ENCODE measurements at regions not wholly inside any gene's neighbourhood (a gene's known extent, or its start where the extent isn't known, plus 50 kb on each side); places are given as distances from the start of the nearest gene placed in this dataset.
"Not testable (repeated sequence)": the region's sequence is repeated elsewhere in the genome, so short reads cannot be mapped to it uniquely, and the experiment has no call there.

DNA sequence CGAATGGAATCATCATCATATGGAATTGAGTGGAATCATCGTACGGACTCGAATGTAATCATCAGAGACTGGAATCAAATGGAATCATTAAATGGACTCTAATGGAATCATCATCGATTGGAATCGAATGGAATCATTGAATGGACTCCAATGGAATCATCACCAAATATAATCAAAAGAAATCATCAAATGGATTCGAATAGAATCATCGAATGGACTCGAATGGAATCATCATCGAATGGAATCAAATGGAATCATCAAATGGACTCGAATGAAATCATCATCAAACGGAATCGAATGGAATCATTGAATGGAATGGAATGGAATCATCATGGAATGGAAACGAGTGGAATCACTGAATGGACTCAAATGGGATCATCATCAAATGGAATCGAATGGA, 233.5 kb downstream of the SHCBP1 start:
- not testable (repeated sequence) for DNase-seq (ENCODE audit: low read depth)

DNA sequence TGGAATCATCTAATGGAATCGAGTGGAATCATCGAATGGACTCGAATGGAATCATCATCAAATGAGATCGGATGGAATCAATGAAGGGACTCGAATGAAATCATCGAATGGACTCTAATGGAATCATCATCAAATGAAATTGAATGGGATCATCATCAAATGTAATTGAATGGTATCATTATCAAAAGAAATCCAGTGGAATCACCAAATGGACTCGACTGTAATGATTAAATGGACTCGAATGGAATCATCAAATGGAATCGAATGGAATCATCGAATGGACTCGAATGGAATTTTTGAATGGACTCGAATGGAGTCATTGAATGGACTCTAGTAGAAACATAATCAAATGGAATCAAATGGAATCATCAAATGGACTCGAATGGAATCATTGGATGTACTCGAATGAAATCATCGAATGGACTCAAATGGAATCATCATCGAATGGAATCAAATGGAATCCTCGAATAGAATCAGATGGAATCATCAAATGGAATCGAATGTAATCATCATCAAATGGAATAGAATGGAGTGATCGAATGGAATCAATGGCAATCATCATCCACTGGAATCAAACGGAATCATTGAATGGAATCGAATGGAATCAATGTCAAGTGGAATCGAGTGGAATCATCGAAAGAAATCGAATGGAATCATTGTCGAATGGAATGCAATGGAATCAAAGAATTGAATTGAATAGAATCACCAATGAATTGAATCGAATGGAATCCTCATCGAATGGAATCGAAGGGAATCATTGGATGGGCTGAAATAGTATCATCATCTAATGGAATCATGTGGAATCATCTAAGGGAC, 234.2 kb downstream of the SHCBP1 start:
- not testable (repeated sequence) for DNase-seq (ENCODE audit: low read depth)

DNA sequence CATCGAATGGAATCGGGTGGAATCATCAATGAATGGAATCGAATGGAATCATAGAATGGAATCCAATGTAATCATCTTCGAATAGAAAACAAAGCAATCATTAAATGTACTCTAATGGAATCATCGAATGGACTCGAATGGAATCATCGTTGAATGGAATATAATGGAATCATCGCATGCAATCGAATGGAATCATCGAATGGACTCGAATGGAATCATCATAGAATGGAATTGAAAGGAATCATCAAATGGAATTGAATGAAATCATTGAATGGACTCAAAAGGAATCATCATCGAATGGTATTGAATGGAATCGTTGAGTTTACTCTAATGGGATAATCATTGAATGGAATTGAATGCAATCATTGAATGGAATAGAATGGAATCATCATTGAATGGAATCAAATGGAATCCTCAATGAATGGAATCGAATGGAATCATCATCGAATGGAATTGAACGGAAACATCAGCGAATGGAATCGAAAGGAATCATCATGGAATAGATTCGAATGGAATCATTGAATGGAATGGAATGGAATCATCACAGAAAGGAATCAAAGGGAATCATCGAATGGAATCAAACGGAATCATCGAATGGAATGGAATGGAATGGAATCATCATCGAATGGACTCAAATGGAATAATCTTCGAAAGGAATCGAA, 234.9 kb downstream of the SHCBP1 start:
- DNase-seq (ENCODE audit: low read depth) = peak; percentile 2

DNA sequence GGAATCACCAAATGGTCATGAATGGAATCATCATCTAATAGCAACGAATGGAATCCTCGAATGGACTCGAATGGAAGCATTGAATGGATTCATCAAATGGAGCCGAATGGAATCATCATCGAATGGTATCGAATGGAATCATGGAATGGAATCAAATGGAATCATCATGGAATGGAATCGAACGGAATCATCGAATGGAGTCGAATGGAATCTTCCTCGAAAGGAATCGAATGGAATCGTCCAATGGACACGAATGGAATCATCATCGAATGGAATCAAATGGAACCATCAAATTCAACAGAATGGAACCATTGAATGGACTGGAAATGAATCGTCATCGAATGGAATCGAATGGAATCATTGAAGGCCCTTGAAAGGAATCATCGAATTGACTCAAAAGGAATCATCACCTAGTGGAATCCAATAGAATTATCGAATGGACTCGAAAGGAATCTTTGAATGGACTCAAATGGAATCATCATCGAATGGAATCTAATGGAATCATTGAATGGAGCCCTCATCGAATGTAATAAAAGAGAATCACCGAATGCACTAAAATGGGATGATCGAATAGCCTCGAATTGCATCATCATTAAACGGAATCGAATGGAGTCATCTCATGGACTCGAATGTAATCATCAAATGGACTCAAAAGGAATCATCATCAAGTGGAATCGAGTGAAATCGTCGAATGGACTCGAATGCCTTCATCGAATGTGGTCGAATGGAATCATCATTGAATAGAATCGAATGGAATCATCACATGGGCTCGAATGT, 236.7 kb downstream of the SHCBP1 start:
- peak; percentile 13 for DNase-seq (ENCODE audit: low read depth)

DNA sequence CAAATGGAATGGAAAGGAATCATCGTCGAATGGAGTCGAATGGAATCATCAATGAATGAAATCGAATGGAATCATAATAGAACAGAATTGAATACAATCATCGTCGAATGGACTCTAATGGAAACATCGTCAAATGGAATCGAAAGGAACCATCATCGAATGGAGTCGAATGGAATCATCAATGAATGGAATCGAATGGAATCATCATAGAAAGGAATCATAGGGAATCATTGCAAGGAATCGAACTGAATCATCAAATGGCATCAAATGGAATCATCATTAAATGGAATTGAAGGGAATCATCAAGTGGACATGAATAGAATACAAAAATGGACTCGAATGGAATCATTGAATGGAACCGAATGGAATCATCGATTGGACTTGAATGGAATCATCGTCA, 237.6 kb downstream of the SHCBP1 start:
- not testable (repeated sequence) for DNase-seq (ENCODE audit: low read depth)

DNA sequence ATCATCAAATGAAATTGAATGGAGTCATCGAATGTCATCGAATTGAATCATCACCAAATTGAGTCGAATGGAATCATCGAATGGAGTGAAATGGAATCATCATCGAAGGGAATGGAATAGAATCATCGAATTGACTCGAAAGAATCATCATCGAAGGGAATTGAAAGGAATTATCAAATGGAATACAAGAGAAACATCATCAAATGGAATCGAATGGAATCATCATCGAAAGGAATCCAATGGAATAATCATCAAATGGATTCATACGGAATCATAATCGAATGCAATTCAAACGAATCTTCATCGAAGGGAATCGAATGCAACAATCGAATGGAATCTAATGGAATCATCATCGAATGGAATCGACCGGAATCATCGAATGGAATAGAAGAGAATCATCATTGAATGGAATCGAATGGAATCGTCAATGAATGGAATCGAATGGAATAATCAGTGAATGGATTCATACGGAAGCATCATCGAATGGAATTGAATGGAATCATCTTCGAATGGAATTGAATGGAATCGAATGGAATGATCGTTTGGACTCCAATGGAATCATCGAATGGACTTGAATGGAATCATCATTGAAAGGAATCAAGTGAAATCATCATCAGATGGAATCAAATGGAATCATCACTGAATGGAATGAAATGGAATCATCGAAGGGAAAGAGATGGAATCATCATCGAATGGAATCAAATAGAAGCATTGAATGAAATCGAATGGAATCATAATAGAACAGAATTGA, 238.2 kb downstream of the SHCBP1 start:
- DNase-seq (ENCODE audit: low read depth) = not testable (repeated sequence)

DNA sequence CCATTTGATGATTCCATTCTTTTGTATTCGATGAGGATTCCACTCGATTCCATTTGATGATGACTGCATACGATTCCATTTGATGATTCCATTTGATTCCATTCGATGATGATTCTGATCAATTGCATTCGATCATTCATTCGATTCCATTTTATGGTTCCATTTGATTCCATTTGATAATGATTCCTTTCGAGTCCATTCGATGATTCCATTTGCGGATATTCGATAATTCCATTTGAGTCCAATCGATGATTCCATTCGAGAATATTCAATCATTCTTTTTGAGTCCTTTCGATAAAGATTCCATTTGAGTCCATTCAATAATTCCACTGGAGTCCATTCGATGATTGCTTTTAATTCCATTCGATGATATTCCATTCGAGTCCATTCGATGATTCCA, 239.1 kb downstream of the SHCBP1 start:
- DNase-seq (ENCODE audit: low read depth) = not testable (repeated sequence)

DNA sequence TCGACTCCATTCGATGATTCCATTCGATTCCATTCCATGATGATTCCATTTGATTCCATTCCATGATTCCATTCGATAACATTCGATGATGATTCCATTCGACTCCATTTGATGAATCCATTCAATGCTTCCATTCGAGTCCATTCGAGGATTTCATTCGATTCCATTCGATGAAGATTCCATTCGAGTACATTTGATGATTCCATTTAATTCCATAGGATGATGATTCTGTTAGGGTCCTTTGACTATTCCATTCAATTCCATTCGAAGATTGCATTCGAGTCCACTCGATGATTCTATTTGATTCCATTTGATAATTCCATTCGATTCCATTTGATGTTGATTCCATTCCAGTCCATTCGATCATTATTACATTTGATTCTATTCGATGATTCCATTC, 239.8 kb downstream of the SHCBP1 start:
- DNase-seq (ENCODE audit: low read depth) = not testable (repeated sequence)

Data from EH (cell line).